CD14-positive monocyte (primary cell): ENCODE measurements at regions not wholly inside any gene's neighbourhood (a gene's known extent, or its start where the extent isn't known, plus 50 kb on each side); places are given as distances from the start of the nearest gene placed in this dataset.

ENCODE experiments used
- DNase-seq, 3 donors: peaks; one replicate each; pipeline ENCODE4 v3.0.0-alpha.2; 2011 to 2022
- H2AFZ ChIP-seq: 2 replicates; pipeline ENCODE4 v1.6.0; 2012; ENCODE audit warnings: mild to moderate bottlenecking, low read depth, low read length, inconsistent platforms; ENCODE audit not compliant: insufficient read depth, poor library complexity, severe bottlenecking
- H3K27ac ChIP-seq, 2 donors: 1 replicate in 1 of 2; 2 replicates in 1 of 2; pipeline ENCODE4 v1.5.1; 2012 to 2013; ENCODE audit warnings: low read length in 2 of 2, control low read depth in 1 of 2, inconsistent platforms in 1 of 2, low read depth in 1 of 2, mild to moderate bottlenecking in 1 of 2
- H3K27me3 ChIP-seq, 2 donors: one replicate each; pipeline versions ENCODE4 v1.6.0 to v1.6.1; 2011 to 2013; ENCODE audit warnings: low read length in 2 of 2; ENCODE audit not compliant: control insufficient read depth in 2 of 2, insufficient read depth in 2 of 2
- H3K36me3 ChIP-seq, 2 donors: replicated peaks in 1 of 2; 1 replicate in 1 of 2; 2 replicates in 1 of 2; pipeline versions ENCODE4 v1.5.1 to v1.6.1; 2012 to 2013; ENCODE audit warnings: low read length in 2 of 2, control low read depth in 1 of 2, inconsistent platforms in 1 of 2, mild to moderate bottlenecking in 1 of 2; ENCODE audit not compliant: insufficient read depth in 2 of 2, control insufficient read depth in 1 of 2
- H3K4me1 ChIP-seq, 2 donors: 1 replicate in 1 of 2; 2 replicates in 1 of 2; pipeline versions ENCODE4 v1.5.1 to v1.6.1; 2012 to 2013; ENCODE audit warnings: low read length in 2 of 2, control low read depth in 1 of 2, inconsistent platforms in 1 of 2, mild to moderate bottlenecking in 1 of 2, moderate library complexity in 1 of 2; ENCODE audit not compliant: insufficient read depth in 2 of 2, control insufficient read depth in 1 of 2
- H3K4me2 ChIP-seq: replicated peaks from 2 replicates; pipeline ENCODE3; 2012; ENCODE audit warnings: low read length, moderate library complexity, mild to moderate bottlenecking; ENCODE audit not compliant: poor library complexity, severe bottlenecking; ENCODE audit errors: extremely low read depth
- H3K4me3 ChIP-seq, 3 experiments: fragments of 200-600 bp in 1 of 3; sonication (generic) in 1 of 3; replicated peaks in 1 of 3; 1 replicate in 2 of 3; 2 replicates in 1 of 3; pipeline ENCODE4 v1.5.1; 2011 to 2013; ENCODE audit warnings: low read length in 3 of 3, mild to moderate bottlenecking in 3 of 3, control low read depth in 2 of 3, low read depth in 2 of 3, inconsistent platforms in 1 of 3, moderate library complexity in 1 of 3
- H3K79me2 ChIP-seq: 2 replicates; pipeline ENCODE4 v1.6.0; 2012; ENCODE audit warnings: mild to moderate bottlenecking, control low read depth, inconsistent platforms, low read length, moderate library complexity; ENCODE audit not compliant: insufficient read depth
- H3K9ac ChIP-seq: 2 replicates; pipeline ENCODE4 v1.6.0; 2017; ENCODE audit warnings: low read length, mild to moderate bottlenecking; ENCODE audit not compliant: insufficient read depth, poor library complexity, severe bottlenecking
- H3K9me3 ChIP-seq, 2 donors: replicated peaks in 1 of 2; 1 replicate in 1 of 2; 2 replicates in 1 of 2; pipeline versions ENCODE4 v1.5.1 to v1.6.1; 2012 to 2013; ENCODE audit warnings: low read length in 2 of 2, control low read depth in 1 of 2; ENCODE audit not compliant: control insufficient read depth in 1 of 2, insufficient read depth in 1 of 2
- H4K20me1 ChIP-seq: 2 replicates; pipeline ENCODE4 v1.6.0; 2012; ENCODE audit warnings: mild to moderate bottlenecking, low read length, control low read depth, moderate library complexity; ENCODE audit not compliant: insufficient read depth
- H3K27ac Mint-ChIP-seq, 7 donors: one replicate each; pipeline ENCODE4 v1.8.0; 2020; ENCODE audit warnings: mild to moderate bottlenecking in 7 of 7, mixed read lengths in 7 of 7, moderate library complexity in 6 of 7, inconsistent platforms in 2 of 7
- H3K27me3 Mint-ChIP-seq, 3 donors: one replicate each; pipeline ENCODE4 v1.8.0; 2021 to 2022; ENCODE audit warnings: low read depth in 3 of 3, mild to moderate bottlenecking in 3 of 3, mixed read lengths in 3 of 3, moderate library complexity in 3 of 3, inconsistent platforms in 1 of 3
- H3K36me3 Mint-ChIP-seq, 2 donors: one replicate each; pipeline ENCODE4 v1.8.0; 2020; ENCODE audit warnings: mixed read lengths in 2 of 2, inconsistent platforms in 1 of 2, mild to moderate bottlenecking in 1 of 2
- H3K4me1 Mint-ChIP-seq: one replicate; pipeline ENCODE4 v1.8.0; 2020; ENCODE audit warnings: mild to moderate bottlenecking, mixed read lengths
- H3K4me3 Mint-ChIP-seq, 2 donors: one replicate each; pipeline ENCODE4 v1.8.0; 2020; ENCODE audit warnings: mild to moderate bottlenecking in 2 of 2, mixed read lengths in 2 of 2, moderate library complexity in 1 of 2
- H3K9me3 Mint-ChIP-seq, 7 donors: one replicate each; pipeline ENCODE4 v1.8.0; 2020 to 2022; ENCODE audit warnings: mixed read lengths in 7 of 7, mild to moderate bottlenecking in 6 of 7, moderate library complexity in 6 of 7, inconsistent platforms in 2 of 7
- CTCF ChIP-seq: fragments of 200-600 bp; IDR thresholded peaks from one replicate; pipeline ENCODE4 v1.8.0; 2022; ENCODE audit warnings: antibody characterized with exemption, mild to moderate bottlenecking
- WGBS: methylation state at CpG from one replicate; pipeline ENCODE4 v1.1.5; 2013; ENCODE audit warnings: missing lambda C conversion rate; ENCODE audit not compliant: insufficient coverage; 5-methylcytosine and 5-hydroxymethylcytosine counted together
- intact Hi-C, 2 donors: fragments of 100-400 bp; cut with micrococcal nuclease; formaldehyde crosslinking; loops; one replicate each; pipeline versions ENCODE4 v1.15.0 to v1.15.1; 2023

GRCh38 chr5:27962198-27962597 is 923.8 kb upstream of the CDH9 start:
- peaks cover 3 to 15% (median 14%) of the 10 kb centered on the region in 7 donors for H3K9me3 Mint-ChIP-seq
- H4K20me1 ChIP-seq, result no peaks in the 10 kb centered on the region
- H3K27ac ChIP-seq, result no peak overlapping the region
- no CpG with 5 or more reads among the region's 2 CpGs for WGBS
- peak overlapping the region in 1 of 2 donors; percentile 52 for H3K4me3 Mint-ChIP-seq
- H3K27me3 ChIP-seq, result no peaks in the 10 kb centered on the region
- intact Hi-C loops, result no loop called here
- H3K4me3 ChIP-seq, result no peak overlapping the region
- H2AFZ ChIP-seq, result no peak overlapping the region
- peaks cover 7 to 19% of the 10 kb centered on the region in 2 donors for H3K9me3 ChIP-seq
- peaks cover 14% of the 10 kb centered on the region for H3K4me1 Mint-ChIP-seq
- H3K27ac Mint-ChIP-seq, result no peak overlapping the region
- no peak for TF ChIP-seq CTCF
- peak overlapping the region; percentile 6 for H3K4me2 ChIP-seq
- H3K79me2 ChIP-seq, result no peaks in the 10 kb centered on the region
- H3K4me1 ChIP-seq, result no peaks in the 10 kb centered on the region
- DNase-seq, result peak in 1 of 3 donors; percentile 5
- H3K27me3 Mint-ChIP-seq, result no peaks in the 10 kb centered on the region
- no peaks in the 10 kb centered on the region for H3K36me3 ChIP-seq
- H3K9ac ChIP-seq, result no peak overlapping the region
- no peaks in the 10 kb centered on the region for H3K36me3 Mint-ChIP-seq

GRCh38 chr5:27947088-27947487 is 908.7 kb upstream of the CDH9 start:
- H3K27ac Mint-ChIP-seq, result no peak overlapping the region
- no peak overlapping the region for H2AFZ ChIP-seq
- TF ChIP-seq CTCF, result no peak

More at GRCh38 chr5:27947088-27947487, 908.7 kb upstream of the CDH9 start:
- no peak overlapping the region for H3K9ac ChIP-seq
- Mint-ChIP-seq H3K27me3 (peaks cover 0 to 2% (median 0%) of the 10 kb centered on the region in 3 donors), H3K4me1 (no peaks in the 10 kb centered on the region), H3K4me3 (no peak overlapping the region), H3K36me3 (no peaks in the 10 kb centered on the region), H3K9me3 (peaks cover 0 to 7% (median 3%) of the 10 kb centered on the region in 7 donors)
- intact Hi-C loops, result no loop called here
- no peak overlapping the region for H3K27ac ChIP-seq
- no peak for DNase-seq
- peaks cover 6 to 9% of the 10 kb centered on the region in 2 donors for H3K9me3 ChIP-seq
- H3K4me1 ChIP-seq, result no peaks in the 10 kb centered on the region
- no peaks in the 10 kb centered on the region for H3K79me2 ChIP-seq
- no peak overlapping the region for H3K4me2 ChIP-seq
- 0% methylated on average over 1 of the region's 1 CpG for WGBS
- no peak overlapping the region for H3K4me3 ChIP-seq
- no peaks in the 10 kb centered on the region for H3K27me3 ChIP-seq
- H4K20me1 ChIP-seq, result no peaks in the 10 kb centered on the region
- no peaks in the 10 kb centered on the region for H3K36me3 ChIP-seq
